ENCODE measurements at regions not wholly inside any gene's neighbourhood (a gene's known extent, or its start where the extent isn't known, plus 50 kb on each side); places are given as distances from the start of the nearest gene placed in this dataset.

DNA sequence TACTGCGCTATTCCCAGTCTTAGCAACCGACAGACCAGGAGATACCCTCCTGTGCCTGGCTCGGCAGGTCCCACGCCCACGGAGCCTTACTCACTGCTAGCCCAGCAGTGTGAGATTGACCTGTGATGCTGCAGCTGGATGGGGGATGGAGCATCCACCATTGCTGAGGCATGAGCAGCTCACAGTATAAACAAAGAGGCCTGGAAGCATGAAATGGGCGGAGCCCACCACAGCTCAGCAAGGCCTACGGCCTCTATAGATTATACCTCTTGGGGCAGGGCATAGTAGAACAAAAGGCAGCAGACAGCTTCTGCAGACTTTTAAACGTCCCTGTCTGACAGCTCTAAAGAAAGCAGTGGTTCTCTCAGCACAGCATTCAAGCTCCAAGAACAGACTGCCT lies 160.3 kb downstream of the ANXA2 start:
- TF ChIP-seq, protein P1, sequence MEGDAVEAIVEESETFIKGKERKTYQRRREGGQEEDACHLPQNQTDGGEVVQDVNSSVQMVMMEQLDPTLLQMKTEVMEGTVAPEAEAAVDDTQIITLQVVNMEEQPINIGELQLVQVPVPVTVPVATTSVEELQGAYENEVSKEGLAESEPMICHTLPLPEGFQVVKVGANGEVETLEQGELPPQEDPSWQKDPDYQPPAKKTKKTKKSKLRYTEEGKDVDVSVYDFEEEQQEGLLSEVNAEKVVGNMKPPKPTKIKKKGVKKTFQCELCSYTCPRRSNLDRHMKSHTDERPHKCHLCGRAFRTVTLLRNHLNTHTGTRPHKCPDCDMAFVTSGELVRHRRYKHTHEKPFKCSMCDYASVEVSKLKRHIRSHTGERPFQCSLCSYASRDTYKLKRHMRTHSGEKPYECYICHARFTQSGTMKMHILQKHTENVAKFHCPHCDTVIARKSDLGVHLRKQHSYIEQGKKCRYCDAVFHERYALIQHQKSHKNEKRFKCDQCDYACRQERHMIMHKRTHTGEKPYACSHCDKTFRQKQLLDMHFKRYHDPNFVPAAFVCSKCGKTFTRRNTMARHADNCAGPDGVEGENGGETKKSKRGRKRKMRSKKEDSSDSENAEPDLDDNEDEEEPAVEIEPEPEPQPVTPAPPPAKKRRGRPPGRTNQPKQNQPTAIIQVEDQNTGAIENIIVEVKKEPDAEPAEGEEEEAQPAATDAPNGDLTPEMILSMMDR (IDR thresholded peaks at IDR 0.05; ENCODE audit: poor library complexity) = no peak
- no peak for TF ChIP-seq EZH2 (IDR thresholded peaks at IDR 0.05; ENCODE audit: borderline replicate concordance)
- no peak for TF ChIP-seq EZH2phosphoT487 (IDR thresholded peaks at IDR 0.05; ENCODE audit: low read depth, severe bottlenecking, unreplicated experiment)

All from hepatocyte (in vitro differentiated cells).